ENCODE measurements at regions not wholly inside any gene's neighbourhood (a gene's known extent, or its start where the extent isn't known, plus 50 kb on each side); places are given as distances from the start of the nearest gene placed in this dataset.
A peak's percentile ranks its signal among the peaks of the same experiment; 100 is the strongest.

DNA sequence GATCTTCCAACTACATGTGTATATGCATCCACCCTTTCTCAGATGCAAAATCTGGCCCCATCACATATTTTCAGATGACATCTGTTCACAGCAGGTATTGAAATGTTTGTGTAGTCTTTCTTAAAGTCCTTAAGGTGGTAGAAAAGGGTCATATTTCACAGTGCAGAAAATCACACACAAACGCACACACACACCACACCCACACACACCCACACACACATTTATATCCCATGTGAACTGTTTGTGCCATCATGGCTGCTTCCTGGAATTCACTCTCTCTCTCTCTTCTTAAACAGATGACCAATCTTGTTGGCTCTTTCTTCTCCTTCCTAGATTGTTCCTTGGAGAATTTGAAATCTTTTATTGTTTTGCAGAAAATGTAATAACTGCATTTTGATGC lies 663.0 kb upstream of the GRM3 start:
- no peak for TF ChIP-seq EP300 (IDR thresholded peaks at IDR 0.05)
- TF ChIP-seq POLR2A (IDR thresholded peaks at IDR 0.05), result no peak
- TF ChIP-seq, protein P1, sequence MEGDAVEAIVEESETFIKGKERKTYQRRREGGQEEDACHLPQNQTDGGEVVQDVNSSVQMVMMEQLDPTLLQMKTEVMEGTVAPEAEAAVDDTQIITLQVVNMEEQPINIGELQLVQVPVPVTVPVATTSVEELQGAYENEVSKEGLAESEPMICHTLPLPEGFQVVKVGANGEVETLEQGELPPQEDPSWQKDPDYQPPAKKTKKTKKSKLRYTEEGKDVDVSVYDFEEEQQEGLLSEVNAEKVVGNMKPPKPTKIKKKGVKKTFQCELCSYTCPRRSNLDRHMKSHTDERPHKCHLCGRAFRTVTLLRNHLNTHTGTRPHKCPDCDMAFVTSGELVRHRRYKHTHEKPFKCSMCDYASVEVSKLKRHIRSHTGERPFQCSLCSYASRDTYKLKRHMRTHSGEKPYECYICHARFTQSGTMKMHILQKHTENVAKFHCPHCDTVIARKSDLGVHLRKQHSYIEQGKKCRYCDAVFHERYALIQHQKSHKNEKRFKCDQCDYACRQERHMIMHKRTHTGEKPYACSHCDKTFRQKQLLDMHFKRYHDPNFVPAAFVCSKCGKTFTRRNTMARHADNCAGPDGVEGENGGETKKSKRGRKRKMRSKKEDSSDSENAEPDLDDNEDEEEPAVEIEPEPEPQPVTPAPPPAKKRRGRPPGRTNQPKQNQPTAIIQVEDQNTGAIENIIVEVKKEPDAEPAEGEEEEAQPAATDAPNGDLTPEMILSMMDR (IDR thresholded peaks at IDR 0.05), result no peak
- TF ChIP-seq POLR2AphosphoS5 (IDR thresholded peaks at IDR 0.05), result no peak
- H3K27me3 ChIP-seq, result no peaks in the 10 kb centered on the region
- no peak for DNase-seq
- no peaks in the 10 kb centered on the region for H3K9me3 ChIP-seq
- H3K36me3 ChIP-seq, result no peaks in the 10 kb centered on the region
- no peak for ATAC-seq (ENCODE audit: low FRiP score in 2 of 2)
- no peaks in the 10 kb centered on the region for H3K4me1 ChIP-seq
- H3K27ac ChIP-seq, result no peak overlapping the region
- 70 to 87% methylated on average over 1 of the region's 1 CpG for WGBS, 2 donors
- no peak overlapping the region for H3K4me3 ChIP-seq

DNA sequence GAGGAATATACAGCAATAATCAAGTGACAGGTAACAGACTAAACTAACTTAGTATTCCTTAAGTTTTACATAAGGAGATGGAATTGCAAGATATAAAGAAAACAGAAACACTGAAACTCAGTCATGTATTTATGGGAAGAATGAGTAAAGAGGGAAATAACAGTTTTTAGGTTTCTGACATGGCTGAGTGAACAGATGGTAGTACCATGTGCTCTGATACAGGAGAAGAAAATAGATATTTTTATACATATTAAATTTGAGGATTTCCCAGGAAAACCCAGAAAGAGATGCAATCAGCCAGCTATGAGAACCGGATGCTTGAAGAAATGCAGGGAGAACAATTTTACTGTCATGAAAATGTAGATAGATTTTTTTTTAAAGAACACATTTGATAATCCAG lies 669.5 kb upstream of the GRM3 start:
- H3K27ac ChIP-seq, result no peak overlapping the region
- ATAC-seq (ENCODE audit: low FRiP score in 2 of 2), result no peak
- H3K27me3 ChIP-seq, result no peaks in the 10 kb centered on the region
- no peaks in the 10 kb centered on the region for H3K4me1 ChIP-seq
- WGBS, 2 donors, result 64 to 80% methylated on average over 1 of the region's 1 CpG
- TF ChIP-seq POLR2A (IDR thresholded peaks at IDR 0.05) (no peak), EP300 (IDR thresholded peaks at IDR 0.05) (no peak), POLR2AphosphoS5 (IDR thresholded peaks at IDR 0.05) (no peak)
- TF ChIP-seq, protein P1 (IDR thresholded peaks at IDR 0.05), result no peak
- H3K36me3 ChIP-seq, result no peaks in the 10 kb centered on the region
- H3K4me3 ChIP-seq, result no peak overlapping the region
- DNase-seq, result no peak
- H3K9me3 ChIP-seq, result no peaks in the 10 kb centered on the region

DNA sequence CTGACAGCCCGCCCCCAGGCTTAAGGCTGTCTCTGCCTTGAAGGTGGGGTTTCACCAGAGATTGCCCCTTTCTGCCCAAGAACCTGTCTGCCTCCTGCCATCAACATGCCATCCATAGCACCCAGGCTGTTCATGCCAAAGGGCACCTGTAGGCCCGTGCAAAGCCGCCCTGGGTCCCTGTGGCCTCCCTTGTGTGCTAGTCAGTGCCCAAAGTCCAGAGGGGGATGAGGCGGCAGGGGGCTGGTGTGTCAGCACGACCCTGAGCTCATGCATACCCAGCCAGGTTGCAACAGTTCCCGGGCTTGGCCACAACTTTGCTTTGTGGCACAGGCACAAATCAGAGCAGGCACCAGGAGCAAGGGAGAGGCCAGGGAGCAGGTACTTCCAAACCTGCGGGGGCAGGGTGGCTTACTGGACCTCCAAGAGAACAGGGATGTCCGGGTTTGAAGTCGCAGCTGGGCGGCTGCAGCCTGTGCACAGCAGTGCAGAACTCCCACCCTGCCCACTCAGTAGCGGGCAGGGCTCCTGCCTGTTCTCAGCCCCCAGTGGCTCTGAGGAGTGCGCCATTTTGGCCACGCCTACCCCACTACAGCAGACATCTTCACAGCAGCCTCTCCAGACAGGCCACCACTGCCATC lies 671.1 kb upstream of the GRM3 start:
- no peaks in the 10 kb centered on the region for H3K36me3 ChIP-seq
- 87 to 96% methylated on average over 3 to 13 of the region's 13 CpGs for WGBS, 2 donors
- DNase-seq (peak in 1 of 2 donors; percentile 36), ATAC-seq (ENCODE audit: low FRiP score in 2 of 2) (peak in 1 of 2 donors; percentile 41)
- no peaks in the 10 kb centered on the region for H3K4me1 ChIP-seq
- no peaks in the 10 kb centered on the region for H3K9me3 ChIP-seq
- TF ChIP-seq EP300 (IDR thresholded peaks at IDR 0.05), result no peak
- TF ChIP-seq POLR2A (IDR thresholded peaks at IDR 0.05), result no peak
- TF ChIP-seq POLR2AphosphoS5 (IDR thresholded peaks at IDR 0.05), result no peak
- TF ChIP-seq, protein P1 (IDR thresholded peaks at IDR 0.05), result no peak
- no peak overlapping the region for H3K27ac ChIP-seq
- no peaks in the 10 kb centered on the region for H3K27me3 ChIP-seq
- H3K4me3 ChIP-seq, result no peak overlapping the region

DNA sequence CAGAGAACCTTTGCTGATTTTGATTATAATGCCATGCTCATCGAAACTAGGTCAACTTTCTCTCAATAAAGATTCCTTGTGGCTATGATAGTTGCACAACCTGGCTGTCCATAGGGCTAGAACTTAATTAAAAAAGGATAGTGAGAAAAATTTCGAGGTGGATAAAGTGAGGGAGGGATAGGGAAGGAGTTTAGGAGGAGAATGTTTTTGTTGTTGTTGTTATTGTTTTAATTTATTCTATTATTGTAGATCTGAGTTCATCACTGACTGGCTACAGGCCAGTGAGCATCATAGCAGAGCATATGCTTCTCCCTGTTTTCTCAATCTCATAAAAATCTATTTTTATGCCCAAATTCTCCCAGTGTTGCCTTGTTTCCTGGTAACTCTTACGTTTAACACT lies 688.7 kb upstream of the GRM3 start:
- no peak for TF ChIP-seq EP300 (IDR thresholded peaks at IDR 0.05)
- no peak for TF ChIP-seq POLR2A (IDR thresholded peaks at IDR 0.05)
- no peak for TF ChIP-seq POLR2AphosphoS5 (IDR thresholded peaks at IDR 0.05)
- TF ChIP-seq, protein P1 (IDR thresholded peaks at IDR 0.05), result no peak
- ATAC-seq (ENCODE audit: low FRiP score in 2 of 2), result no peak

DNA sequence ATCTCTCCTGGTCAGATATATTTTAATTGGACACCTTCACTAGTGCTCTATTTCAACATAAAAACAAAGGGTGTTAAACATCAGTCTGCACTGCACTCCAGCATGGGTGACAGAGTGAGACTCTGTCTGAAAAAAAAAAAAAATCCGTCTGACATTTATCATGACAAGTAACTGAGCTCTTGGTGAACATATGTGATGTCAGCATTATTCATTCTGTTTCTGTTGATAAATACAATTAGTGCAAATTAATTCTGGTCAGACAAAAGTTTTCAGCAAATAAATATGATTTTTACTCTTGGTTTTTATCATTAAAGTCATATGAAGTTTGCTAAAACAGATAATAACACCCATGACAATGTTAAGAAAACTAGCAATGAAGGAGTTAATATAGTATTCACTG lies 692.8 kb upstream of the GRM3 start:
- no peak overlapping the region for H3K4me3 ChIP-seq
- no peak for ATAC-seq (ENCODE audit: low FRiP score in 2 of 2)
- no peak for TF ChIP-seq POLR2A (IDR thresholded peaks at IDR 0.05)
- TF ChIP-seq, protein P1 (IDR thresholded peaks at IDR 0.05), result no peak
- DNase-seq, result no peak
- H3K9me3 ChIP-seq, result peaks cover 0 to 8% (median 4%) of the 10 kb centered on the region in 4 donors
- H3K36me3 ChIP-seq, result no peaks in the 10 kb centered on the region
- WGBS, 2 donors, result 69 to 89% methylated on average over 1 of the region's 1 CpG
- H3K27ac ChIP-seq, result no peak overlapping the region
- H3K4me1 ChIP-seq, result no peaks in the 10 kb centered on the region
- H3K27me3 ChIP-seq, result no peaks in the 10 kb centered on the region

More for the DNA sequence above, 688.7 kb upstream of the GRM3 start:
- Histone ChIP-seq H3K4me3 (no peak overlapping the region), H3K36me3 (no peaks in the 10 kb centered on the region), H3K27me3 (no peaks in the 10 kb centered on the region), H3K4me1 (no peaks in the 10 kb centered on the region), H3K9me3 (no peaks in the 10 kb centered on the region), H3K27ac (no peak overlapping the region)
- DNase-seq, result no peak
- WGBS, 2 donors, result 62 to 66% methylated on average over 3 of the region's 3 CpGs
